Keratinocyte (primary cell): ENCODE measurements at regions not wholly inside any gene's neighbourhood (a gene's known extent, or its start where the extent isn't known, plus 50 kb on each side); places are given as distances from the start of the nearest gene placed in this dataset.

Experiments
- DNase-seq: peaks from one replicate; pipeline ENCODE4 v3.0.0-alpha.2; 2011; ENCODE audit warnings: low read depth, missing footprints, low spot score
- FAIRE-seq: peaks from 2 replicates; lab custom pipeline; 2011; peaks lifted over from hg19 to GRCh38; lab: Jason Lieb, UNC
- H2AFZ ChIP-seq: 2 replicates; pipeline ENCODE4 v1.6.0; 2012; ENCODE audit warnings: low read length, control low read depth, inconsistent platforms; ENCODE audit not compliant: control insufficient read depth
- H3K27ac ChIP-seq: 2 replicates; pipeline ENCODE4 v1.5.1; 2011; ENCODE audit warnings: low read length; ENCODE audit not compliant: control insufficient read depth, insufficient read depth
- H3K27me3 ChIP-seq: 3 replicates; pipeline ENCODE4 v1.6.0; 2011; ENCODE audit warnings: low read length; ENCODE audit not compliant: control insufficient read depth, insufficient read depth; ENCODE audit errors: extremely low read depth
- H3K36me3 ChIP-seq, 2 experiments: 2 replicates in 1 of 2; 3 replicates in 1 of 2; pipeline ENCODE4 v1.5.1; 2011; ENCODE audit warnings: low read length in 2 of 2, mild to moderate bottlenecking in 1 of 2; ENCODE audit not compliant: control insufficient read depth in 2 of 2, insufficient read depth in 2 of 2; ENCODE audit errors: extremely low read depth in 1 of 2
- H3K4me1 ChIP-seq: 3 replicates; pipeline ENCODE4 v1.5.1; 2011; ENCODE audit warnings: low read length; ENCODE audit not compliant: control insufficient read depth, insufficient read depth; ENCODE audit errors: extremely low read depth
- H3K4me2 ChIP-seq: 3 replicates; pipeline ENCODE4 v1.6.0; 2011; ENCODE audit warnings: low read depth, low read length; ENCODE audit not compliant: control insufficient read depth, insufficient read depth; ENCODE audit errors: extremely low read depth
- H3K4me3 ChIP-seq, 3 experiments: fragments of 200-600 bp in 1 of 3; sonication (generic) in 1 of 3; 2 replicates in 2 of 3; 3 replicates in 1 of 3; pipeline ENCODE4 v1.5.1; 2011 to 2016; ENCODE audit warnings: low read length in 3 of 3, mild to moderate bottlenecking in 3 of 3, control low read depth in 2 of 3, inconsistent platforms in 1 of 3, low read depth in 1 of 3, mixed read lengths in 1 of 3, mixed run types in 1 of 3, moderate library complexity in 1 of 3; ENCODE audit not compliant: control insufficient read depth in 2 of 3, insufficient read depth in 2 of 3; ENCODE audit errors: extremely low read depth in 1 of 3
- H3K79me2 ChIP-seq: 2 replicates; pipeline ENCODE4 v1.6.0; 2012; ENCODE audit warnings: low read length; ENCODE audit not compliant: control insufficient read depth, insufficient read depth
- H3K9ac ChIP-seq: 3 replicates; pipeline ENCODE4 v1.6.0; 2011; ENCODE audit warnings: low read length; ENCODE audit not compliant: control insufficient read depth, insufficient read depth; ENCODE audit errors: extremely low read depth
- H3K9me1 ChIP-seq: 3 replicates; pipeline ENCODE4 v1.6.0; 2011; ENCODE audit warnings: low read length; ENCODE audit not compliant: control insufficient read depth, insufficient read depth; ENCODE audit errors: extremely low read depth
- H3K9me3 ChIP-seq: 2 replicates; pipeline ENCODE4 v1.5.1; 2012; ENCODE audit warnings: low read depth, low read length; ENCODE audit not compliant: control insufficient read depth
- H4K20me1 ChIP-seq: 3 replicates; pipeline ENCODE4 v1.6.0; 2011; ENCODE audit warnings: low read length; ENCODE audit not compliant: control insufficient read depth, insufficient read depth; ENCODE audit errors: extremely low read depth
- EZH2 ChIP-seq: IDR thresholded peaks from one replicate; pipeline ENCODE4 v1.6.1; 2012; ENCODE audit warnings: inconsistent platforms, mild to moderate bottlenecking, low read length, moderate library complexity
- dilution Hi-C: fragments of 300-500 bp; cut with MboI; formaldehyde crosslinking; loops from one replicate; pipeline ENCODE4 v1.7.0; 2020; ENCODE audit warnings: low sequenced_read_pairs; ENCODE audit not compliant: extremely low pct_ligation_motif_present
- TF ChIP-seq, protein P1 (sequence below), 3 experiments: IDR thresholded peaks in 1 of 3; conservative IDR thresholded peaks in 1 of 3; optimal IDR thresholded peaks in 1 of 3; 2 replicates in 2 of 3; 3 replicates in 1 of 3; pipeline versions ENCODE3 to v1.5.1; 2011; ENCODE audit warnings: low read length in 3 of 3, mild to moderate bottlenecking in 3 of 3, moderate library complexity in 2 of 3, control low read depth in 1 of 3, inconsistent platforms in 1 of 3; ENCODE audit not compliant: insufficient read depth in 2 of 3; ENCODE audit errors: extremely low read depth in 1 of 3

- FAIRE-seq (no peak), DNase-seq (no peak)
- Histone ChIP-seq H3K4me3 (no peak overlapping the region), H3K9ac (no peak overlapping the region), H3K9me3 (no peaks in the 10 kb centered on the region), H3K79me2 (no peaks in the 10 kb centered on the region), H2AFZ (no peak overlapping the region), H3K4me2 (no peak overlapping the region), H3K4me1 (no peaks in the 10 kb centered on the region), H4K20me1 (no peaks in the 10 kb centered on the region), H3K9me1 (no peaks in the 10 kb centered on the region), H3K27ac (no peak overlapping the region), H3K36me3 (no peaks in the 10 kb centered on the region), H3K27me3 (no peaks in the 10 kb centered on the region)
- TF ChIP-seq EZH2, result no peak
- TF ChIP-seq, protein P1, sequence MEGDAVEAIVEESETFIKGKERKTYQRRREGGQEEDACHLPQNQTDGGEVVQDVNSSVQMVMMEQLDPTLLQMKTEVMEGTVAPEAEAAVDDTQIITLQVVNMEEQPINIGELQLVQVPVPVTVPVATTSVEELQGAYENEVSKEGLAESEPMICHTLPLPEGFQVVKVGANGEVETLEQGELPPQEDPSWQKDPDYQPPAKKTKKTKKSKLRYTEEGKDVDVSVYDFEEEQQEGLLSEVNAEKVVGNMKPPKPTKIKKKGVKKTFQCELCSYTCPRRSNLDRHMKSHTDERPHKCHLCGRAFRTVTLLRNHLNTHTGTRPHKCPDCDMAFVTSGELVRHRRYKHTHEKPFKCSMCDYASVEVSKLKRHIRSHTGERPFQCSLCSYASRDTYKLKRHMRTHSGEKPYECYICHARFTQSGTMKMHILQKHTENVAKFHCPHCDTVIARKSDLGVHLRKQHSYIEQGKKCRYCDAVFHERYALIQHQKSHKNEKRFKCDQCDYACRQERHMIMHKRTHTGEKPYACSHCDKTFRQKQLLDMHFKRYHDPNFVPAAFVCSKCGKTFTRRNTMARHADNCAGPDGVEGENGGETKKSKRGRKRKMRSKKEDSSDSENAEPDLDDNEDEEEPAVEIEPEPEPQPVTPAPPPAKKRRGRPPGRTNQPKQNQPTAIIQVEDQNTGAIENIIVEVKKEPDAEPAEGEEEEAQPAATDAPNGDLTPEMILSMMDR (optimal IDR thresholded peaks at IDR 0.05 in 1 of 3, IDR thresholded peaks at IDR 0.05 in 1 of 3, conservative IDR thresholded peaks at IDR 0.05 in 1 of 3; ENCODE audit: extremely low read depth in 1 of 3, insufficient read depth in 2 of 3, low read length in 3 of 3), result no peak
- dilution Hi-C loops, result no loop called here
Observed at GRCh38 chr2:221169724-221170123, 402.4 kb downstream of the EPHA4 start.

GRCh38 chr2:221170548-221170947, 401.6 kb downstream of the EPHA4 start:
- Histone ChIP-seq H3K9me1 (no peaks in the 10 kb centered on the region), H3K27me3 (no peaks in the 10 kb centered on the region), H3K9me3 (no peaks in the 10 kb centered on the region), H3K79me2 (no peaks in the 10 kb centered on the region), H4K20me1 (no peaks in the 10 kb centered on the region), H3K36me3 (no peaks in the 10 kb centered on the region), H2AFZ (no peak overlapping the region), H3K27ac (no peak overlapping the region), H3K4me1 (no peaks in the 10 kb centered on the region), H3K9ac (no peak overlapping the region), H3K4me3 (no peak overlapping the region), H3K4me2 (no peak overlapping the region)
- no peak for FAIRE-seq
- dilution Hi-C loops, result no loop called here
- no peak for DNase-seq
- TF ChIP-seq, protein P1 (optimal IDR thresholded peaks at IDR 0.05 in 1 of 3, IDR thresholded peaks at IDR 0.05 in 1 of 3, conservative IDR thresholded peaks at IDR 0.05 in 1 of 3; ENCODE audit: extremely low read depth in 1 of 3, insufficient read depth in 2 of 3, low read length in 3 of 3), result no peak
- TF ChIP-seq EZH2, result no peak
